ENCODE measurements at regions not wholly inside any gene's neighbourhood (a gene's known extent, or its start where the extent isn't known, plus 50 kb on each side); places are given as distances from the start of the nearest gene placed in this dataset.
"Not testable (repeated sequence)": the region's sequence is repeated elsewhere in the genome, so short reads cannot be mapped to it uniquely, and the experiment has no call there.

DNA sequence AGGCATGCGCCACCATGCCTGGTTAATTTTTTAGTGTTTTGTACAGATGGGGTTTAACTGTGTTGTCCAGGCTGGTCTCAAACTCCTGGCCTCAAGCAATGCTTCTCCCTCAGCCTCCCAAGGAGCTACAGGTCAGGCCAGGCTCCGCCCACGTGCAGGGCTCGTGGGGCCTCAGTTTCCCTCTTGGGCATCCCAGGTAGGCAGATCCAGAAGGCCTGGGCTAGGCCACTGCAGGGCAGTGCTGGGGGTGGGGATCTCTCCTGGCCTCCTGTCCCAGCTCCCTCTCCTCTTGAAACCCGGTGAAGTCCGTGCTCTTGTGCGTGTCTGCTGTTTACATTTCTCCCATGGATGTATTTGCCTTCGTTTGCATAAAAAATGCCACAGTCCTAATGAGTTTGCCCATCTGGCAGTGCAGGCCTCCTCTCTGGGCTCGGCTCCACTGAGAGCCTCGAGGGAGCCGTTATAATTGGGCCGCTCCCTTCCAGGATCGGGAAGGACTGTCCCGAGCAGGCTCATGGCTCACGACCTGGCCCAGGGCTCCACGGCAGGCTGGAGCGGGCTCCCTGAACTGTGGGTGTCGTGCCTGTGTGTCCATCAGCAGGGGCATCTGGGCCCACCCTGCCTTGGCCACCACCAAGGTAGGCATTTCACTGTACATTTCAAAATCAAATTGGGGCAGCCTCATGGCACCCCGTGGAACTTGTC is 52.6 kb upstream of the RUFY1 start:
- no peak for DNase-seq

DNA sequence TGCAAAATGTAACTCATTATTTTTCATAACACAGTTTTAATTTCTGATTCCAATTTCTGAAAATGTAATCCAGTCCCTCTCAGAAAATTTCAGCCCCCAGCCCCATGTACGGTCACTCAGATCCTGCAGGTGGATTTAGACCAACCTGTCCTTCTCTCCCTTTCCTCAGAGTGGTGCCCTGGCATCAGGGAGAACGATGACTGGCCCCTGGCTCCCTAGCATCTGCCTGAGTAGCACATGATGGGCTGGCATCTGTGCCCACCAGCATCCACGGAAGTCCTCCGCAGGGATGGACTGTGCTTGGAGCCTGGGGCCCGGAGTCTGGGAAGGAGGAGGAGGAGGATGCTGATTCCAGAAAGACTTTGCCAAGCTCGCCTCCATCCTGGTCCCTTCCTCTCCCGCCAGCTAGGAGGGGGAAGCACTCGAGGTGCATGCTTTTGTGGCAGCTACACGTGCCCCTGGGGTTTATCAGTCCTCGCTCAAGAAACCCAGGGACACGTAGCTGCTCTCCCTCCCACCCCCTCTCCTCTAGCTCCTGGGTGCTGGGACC is 54.4 kb upstream of the RUFY1 start:
- DNase-seq, result peak; percentile 18

DNA sequence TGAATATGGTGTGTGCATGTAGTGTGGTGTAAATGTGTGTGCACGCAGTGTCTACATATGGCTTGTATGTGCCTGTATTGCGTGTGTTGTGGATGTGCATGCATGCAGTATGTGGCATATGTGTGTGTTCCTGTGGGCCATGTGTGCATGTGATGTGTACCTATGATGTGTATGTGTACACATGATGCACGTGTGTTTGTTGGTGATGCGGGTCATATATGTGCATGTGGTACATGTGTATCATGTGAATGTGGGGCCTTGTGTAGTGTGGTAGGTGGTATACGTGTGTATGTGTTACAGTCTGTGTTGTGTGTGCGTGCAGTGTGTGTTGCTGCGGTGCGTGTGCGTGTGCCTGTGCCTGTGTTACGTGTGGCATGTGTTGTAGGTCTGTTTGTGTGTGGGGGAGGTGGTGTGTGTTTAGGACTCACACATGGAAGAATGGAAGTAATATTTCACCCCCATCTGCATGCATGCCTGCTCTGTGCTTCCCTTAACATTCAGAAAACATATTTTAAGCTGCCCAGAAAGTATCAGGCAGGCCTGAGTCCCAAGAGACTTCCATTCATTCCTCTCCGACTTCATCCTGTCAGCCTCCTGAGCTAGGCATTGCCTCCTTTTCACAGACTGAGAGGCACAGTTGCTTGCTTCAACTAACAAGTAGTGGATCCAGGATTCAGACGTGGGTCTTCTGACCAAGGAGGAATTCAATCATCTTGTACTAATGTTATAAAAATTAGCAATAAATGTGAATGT is 55.4 kb upstream of the RUFY1 start:
- DNase-seq, result no peak

DNA sequence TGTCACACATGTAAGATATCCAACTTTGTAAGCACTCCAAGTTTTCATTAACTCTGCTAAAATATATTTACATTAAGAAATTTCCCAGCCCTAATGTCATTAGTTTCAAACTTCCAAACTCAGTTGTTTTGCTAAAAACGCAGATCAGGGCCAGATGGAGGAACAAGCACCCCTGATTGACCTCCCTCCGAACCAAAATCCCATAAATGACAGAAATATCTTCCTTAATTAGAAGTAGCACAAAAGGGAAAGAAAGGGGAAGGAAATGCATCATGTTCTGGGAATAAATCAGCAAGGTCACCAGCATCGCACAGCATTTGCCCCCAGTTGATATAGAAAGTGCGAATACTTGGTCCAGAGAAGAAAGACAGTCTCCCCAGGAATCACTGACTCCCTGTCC is 61.4 kb upstream of the RUFY1 start:
- DNase-seq, result no peak

DNA sequence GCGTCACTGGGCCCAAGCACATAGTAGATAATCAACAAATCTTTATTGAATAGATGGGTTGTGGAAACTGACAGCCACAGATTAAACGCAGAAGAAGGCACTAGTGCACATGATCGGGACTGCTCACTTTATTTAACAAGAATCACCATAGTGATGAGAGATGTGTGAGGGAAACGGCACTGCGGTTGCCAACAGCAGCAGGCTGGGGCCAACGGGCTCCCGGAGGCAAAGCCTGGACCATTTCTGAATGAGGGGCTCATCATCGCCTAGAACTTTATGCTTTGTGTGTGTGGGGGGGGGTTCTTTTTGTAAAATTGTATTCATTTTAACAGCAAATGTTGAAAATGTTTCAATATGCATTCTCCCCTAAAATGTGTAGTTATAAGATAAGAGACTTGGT is 61.9 kb upstream of the RUFY1 start:
- no peak for DNase-seq

DNA sequence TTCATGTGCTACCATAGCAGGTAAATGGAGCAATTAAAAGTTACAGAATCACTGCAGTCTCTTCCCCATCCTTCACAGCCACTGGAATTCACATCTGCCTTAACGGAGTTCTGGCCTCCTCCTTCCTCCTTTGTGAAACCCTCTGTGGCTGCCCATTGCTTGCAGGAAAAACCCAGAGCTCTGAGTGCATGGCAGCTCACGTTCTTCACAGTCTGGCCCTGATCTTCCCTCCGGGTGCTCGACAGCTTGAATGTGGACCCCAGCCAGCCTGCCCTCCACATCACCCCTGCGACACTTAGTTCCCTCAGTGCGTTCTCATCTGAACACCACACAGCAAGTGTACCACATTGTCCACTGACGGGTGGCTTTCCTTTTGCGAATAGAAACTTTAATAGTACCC is 63.2 kb upstream of the RUFY1 start:
- DNase-seq, result no peak

DNA sequence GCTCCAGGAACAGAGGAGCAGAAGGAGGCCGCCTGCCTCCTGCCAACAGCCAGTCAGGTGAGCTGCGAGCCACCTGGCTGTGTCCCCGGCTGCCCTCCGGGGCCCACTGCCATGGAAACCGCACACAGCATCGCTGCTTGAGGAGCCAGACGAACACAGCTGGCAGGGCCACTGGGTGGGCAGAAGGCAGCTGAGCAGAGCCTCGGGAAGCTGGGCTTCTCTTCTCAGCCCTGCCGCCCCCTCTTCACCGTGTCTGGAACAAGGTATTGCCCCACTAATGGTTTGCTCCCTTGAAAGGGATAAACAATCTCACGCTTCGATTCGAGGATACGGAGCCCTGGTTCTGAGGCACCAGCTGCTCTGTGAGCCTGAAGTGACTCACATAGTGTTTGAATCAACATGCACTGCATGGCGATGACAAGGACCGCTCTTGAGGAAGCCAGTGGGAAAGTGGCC is 63.7 kb upstream of the RUFY1 start:
- peak; percentile 43 for DNase-seq

DNA sequence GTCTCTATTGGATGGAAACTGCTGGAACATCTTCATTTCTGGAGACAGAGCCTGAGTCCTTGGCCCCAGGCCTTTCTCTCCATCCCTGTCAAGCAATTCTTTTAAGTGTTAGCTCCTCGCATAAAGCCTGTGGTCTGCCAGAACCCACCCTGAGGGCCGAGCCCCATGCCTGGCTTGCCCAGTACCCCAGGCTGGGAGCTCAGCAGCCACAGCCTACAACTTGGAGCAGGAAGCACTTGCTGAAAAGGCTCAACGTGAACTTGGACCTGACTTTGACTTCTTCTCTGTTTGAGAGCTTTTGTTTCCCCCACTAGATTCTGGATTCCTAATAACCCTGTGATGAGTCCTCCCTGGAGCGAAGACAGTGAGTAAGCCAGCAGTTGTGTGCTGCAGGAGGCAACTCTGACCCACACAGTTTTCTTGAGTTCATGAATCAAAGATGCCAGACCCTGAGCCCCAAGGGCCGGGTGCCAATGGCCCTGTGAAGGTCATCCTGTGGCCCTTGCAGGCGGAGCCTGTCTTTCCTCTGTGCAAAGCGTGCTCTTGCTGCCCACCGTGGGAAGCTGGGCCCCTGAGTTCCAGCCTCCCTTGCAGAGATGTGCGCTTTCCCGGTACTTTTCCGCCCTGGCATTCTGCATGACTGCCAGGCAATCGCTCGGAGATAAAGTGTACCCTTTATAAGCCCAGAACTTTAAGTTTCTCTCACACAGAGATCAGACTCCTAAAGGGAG is 64.3 kb upstream of the RUFY1 start:
- no peak for DNase-seq

DNA sequence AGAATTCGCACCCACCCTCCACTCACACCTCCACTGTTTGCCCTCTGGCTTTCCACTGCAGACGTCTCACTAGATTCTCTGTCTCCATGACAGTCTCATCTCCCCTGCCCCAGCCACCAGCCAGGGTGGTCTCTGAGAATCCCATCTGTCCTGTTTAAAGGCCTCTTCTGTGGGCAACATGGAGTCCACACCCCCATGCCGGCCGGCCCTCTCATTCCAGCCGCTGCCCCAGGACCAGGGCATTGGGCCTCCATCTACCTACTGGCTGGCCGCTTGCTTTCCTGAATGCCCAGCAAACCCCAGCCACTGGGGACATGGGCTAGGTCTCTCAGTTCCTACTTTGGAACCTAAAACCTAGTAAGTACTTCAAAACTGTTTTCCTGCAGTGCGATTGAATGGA is 65.6 kb upstream of the RUFY1 start:
- no peak for DNase-seq

DNA sequence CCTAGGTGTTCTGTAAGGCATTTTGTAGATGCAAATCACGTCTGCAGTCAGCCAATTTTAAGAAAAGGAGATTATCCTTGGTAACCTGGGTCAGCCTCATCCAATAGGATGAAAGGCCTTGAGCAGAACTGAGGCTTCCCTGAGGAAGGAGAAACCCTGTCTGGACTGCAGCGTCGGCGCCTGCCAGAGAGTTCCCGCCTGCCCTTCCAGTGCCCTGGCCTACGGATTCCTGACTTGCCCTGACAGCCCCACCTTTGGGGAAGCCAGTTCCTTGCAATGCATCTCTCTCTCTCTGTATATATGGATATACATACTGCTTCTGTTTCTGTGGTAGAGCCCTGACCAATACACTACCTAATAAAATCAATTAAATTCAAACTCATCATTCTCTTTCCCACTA is 66.2 kb upstream of the RUFY1 start:
- no peak for DNase-seq

DNA sequence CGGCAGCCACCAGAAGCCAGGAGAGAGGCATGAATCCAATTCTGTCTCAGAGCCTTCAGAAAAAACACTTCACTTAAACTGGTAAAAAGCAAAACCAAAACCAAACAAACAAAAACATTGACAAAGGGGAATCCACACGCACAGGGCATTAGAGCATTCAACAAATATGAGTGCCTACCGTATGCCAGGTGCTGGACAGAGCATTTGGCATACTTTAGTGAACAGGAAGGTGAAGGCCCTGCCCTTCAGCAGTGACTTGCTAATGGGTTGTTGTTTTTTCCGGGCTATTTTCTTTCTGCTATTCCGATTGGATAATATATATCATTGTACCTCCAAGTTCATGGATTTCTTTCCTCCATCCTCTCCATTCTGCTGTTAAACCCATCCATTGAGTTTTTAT is 71.7 kb upstream of the RUFY1 start:
- no peak for DNase-seq

DNA sequence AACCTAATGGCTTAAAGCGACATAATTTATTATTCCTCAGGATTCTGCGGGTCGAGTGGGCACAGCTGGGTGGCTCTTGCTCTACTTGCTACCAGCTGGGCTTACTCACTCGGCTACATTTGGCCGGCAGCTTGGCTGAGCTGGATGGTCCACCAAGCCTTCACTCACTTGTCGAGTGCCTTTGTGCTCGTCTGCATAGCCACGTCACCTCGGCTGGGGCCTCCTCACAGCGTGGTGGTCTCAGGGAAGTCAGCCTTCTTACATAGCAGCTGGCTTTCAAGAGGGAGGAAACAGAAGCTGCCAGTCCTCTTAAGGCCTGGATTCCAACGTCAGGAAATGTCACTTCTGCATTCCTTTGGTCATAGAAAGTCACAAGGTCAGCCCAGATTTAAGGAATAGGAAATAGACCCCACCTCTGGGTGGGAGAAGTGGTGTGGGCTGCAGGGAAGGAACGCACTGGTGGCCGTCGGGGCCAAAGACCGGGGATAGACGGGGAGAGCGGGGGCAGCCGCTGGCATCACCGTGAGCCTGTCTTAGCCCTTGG is 75.1 kb upstream of the RUFY1 start:
- no peak for DNase-seq

DNA sequence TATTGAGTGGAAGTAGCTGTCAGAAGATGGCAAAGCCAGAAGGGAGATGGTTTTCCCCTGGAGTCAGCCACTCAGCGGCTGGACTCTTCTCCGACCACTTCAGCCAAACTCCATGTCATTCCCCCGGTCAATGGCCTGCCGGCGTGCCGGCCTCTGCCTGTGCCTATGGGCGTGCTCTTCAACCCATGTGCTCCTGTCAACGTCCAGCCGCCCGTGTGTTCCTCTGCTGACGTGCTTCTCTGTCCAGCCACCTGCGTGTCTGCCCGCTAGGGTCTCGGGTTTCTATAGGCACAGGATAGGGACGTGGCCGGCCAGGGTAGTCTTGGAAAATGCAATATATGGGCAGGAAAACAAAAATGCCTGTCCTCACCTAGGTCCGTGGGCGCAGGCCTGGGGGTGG is 77.7 kb upstream of the RUFY1 start:
- no peak for DNase-seq

DNA sequence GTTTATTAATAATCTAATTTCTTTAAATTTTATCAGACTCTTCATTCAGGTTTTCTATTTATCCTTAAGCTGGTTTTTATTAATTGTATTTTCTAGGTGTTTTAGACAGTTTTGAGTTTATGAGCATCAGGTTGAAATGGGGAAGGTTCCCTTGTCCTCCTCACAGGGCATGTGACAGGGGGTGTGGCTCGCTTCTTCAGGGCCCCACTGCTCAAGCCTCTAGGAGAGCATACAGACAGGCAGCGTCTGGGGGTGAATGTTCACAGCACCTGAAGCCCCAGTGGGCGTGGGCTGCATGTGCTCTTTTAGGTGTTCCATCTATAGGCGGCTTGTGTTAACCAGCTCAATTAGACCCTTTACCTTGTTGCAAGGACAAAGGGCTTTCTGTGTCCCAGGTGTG is 78.2 kb upstream of the RUFY1 start:
- DNase-seq, result no peak

DNA sequence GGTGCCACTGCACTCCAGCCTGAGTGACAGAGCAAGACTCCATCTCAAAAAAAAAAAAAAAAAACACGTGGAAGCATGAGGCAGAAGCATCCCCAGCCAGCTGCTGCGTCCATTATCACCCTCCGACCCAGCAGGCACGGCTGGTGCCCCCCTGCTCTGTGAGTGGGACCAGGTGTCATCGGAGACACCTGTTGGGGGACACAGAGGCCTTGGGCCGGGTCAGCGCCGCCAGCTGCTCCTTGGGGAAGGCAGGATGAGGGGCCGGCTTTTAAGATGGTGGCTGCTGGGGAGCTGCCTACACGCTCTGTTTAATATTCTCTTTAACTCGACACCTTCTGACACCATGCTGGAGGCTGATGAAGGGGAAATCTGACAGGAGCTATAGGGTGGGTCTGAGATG is 80.2 kb upstream of the RUFY1 start:
- DNase-seq, result no peak

DNA sequence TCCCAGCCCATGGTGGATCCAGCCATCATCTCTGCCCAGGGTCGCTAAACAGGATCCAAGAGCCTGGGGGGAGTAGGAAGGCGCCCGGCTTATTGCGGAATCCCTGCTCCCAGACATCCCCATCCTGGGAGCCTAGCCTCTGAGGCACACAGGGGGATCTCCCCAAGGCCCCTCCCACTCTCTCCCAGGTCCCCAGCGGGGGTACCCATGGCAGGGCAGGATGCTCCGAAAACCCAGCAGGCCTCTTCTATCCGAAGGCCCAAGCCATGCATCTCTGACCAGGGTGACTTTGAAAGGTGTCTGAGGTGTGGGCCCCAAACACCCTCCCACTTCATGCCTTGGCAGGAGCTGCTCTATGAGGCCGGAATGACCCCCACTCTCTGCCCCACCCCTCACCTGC is 81.7 kb upstream of the RUFY1 start:
- DNase-seq, result no peak

DNA sequence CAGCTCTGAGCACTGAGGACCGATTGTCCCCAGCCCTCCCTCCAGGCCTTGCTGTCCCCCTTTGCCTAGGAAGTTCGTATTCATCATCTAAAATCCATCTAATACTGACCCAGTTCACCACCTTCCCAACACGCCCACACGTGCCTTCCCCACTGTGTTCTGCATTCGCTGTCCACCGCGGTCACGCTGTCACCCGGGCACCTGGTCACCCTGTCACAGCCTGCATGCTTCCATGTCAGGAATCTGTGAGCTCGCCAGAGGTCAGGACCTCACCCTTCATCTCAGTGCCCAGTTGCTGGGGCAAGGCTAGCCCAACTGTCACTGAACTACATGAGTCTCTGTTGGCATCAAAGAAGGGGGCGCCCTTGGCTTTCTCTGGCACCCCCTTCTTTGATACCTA is 82.9 kb upstream of the RUFY1 start:
- DNase-seq, result no peak

DNA sequence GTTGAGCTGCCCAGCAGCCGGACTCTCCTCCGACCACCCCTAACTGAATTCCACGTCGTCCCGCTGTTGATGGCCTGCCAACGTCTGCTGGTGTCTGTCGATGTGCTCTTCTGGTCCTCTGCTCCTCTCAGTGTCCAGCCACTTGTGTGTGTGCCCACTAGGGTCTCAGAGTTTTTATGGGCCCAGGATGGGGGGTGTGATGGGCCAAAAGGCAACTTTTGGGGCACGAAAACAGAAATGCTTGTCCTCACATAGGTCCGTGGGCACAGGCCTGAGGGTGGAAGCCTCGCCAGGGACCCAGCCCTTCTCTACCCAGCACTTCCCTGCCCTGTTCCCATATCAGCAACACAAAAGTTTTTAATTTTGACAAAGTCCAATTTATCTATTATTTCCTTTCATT is 85.7 kb upstream of the RUFY1 start:
- no peak for DNase-seq

DNA sequence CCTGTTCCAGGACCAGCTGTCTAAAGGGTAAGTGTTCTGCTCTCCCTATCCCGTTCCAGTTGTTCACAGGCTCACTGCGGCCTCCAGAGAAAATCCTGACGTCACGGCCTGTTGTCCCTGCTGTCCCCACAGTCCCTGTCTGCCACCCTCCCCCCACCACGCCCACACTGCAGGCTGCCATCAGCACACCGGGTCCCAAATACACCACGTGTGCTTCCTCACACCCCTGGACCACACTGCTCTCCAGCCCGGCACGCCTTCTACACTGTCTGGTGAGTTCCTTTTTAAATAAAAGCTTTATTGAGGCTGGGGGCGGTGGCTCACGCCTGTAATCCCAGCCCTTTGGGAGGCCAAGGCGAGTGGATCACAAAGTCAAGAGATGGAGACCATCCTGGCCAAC is 88.3 kb upstream of the RUFY1 start:
- no peak for DNase-seq

DNA sequence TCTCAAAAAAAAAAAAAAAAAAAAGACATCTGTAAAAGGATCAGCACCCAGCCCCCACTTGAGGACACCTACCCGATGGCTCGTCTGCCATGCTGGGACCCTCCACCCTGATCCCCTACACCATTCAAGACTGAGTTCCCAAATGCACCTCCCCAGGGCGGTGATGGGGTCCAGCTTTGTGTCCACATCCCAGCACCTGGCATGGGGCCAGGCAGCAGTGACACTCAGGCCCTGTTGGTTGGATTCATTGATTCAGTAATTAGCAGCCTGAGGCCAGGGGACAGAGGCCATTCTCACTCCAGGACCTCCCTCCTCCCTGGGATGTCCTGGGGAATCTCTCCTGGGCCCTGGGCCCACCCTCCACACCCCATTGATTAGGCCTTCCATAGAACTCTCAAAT is 88.8 kb upstream of the RUFY1 start:
- DNase-seq, result no peak

DNA sequence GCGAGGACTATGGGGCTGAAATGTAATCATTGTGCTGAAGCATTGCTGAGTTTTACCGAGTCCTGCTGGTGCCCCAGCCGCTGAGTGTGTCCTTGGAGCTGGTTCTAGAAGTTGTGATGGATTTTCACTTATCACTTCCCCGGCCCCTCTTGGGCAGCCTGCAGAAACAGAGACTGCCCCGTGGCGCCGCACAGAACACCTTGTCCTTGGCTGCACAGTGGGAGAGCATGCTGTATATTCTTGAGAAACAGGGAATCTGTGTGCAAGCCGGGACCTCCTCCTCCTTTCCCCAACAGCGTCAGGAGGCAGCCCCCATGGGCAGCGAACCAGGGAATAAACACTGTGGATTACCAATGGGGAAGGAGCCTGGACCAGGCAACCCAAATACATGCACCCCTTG is 90.6 kb upstream of the RUFY1 start:
- DNase-seq, result no peak

DNA sequence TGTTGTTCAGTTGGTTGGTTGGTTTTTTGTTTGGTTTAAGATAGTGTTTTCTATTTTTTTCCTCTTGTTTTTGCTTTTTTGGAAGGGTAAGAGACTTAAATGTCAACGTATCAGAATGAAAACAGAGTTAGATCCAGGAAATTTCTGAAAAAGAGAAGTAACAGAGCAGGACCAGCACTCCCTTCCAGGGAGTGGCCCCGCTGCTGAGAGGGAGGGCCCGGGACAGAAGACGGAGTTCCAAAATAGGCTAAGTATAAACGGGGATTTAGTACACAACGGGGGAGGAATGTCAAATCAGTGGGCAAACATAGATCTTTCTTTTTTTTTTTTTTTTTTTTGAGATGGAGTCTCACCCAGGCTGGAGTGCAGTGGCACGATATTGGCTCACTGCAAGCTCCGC is 92.7 kb upstream of the RUFY1 start:
- no peak for DNase-seq

DNA sequence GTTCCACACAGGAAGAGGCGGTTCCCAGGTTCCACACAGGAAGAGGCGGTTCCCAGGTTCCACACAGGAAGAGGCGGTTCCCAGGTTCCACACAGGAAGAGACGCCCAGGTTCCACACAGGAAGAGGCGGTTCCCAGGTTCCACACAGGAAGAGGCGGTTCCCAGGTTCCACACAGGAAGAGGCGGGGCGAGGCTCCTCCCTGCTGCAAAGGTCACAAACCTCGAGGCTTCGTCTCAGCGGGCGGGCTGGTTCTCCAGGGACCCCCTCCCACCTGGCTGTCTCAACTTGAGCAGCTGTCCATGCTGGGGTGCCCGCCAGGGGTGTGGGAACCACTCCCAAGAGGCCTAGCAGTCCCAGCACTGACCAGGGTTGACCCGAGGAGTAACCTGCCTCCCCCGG is 94.3 kb upstream of the RUFY1 start:
- not testable (repeated sequence) for DNase-seq

DNA sequence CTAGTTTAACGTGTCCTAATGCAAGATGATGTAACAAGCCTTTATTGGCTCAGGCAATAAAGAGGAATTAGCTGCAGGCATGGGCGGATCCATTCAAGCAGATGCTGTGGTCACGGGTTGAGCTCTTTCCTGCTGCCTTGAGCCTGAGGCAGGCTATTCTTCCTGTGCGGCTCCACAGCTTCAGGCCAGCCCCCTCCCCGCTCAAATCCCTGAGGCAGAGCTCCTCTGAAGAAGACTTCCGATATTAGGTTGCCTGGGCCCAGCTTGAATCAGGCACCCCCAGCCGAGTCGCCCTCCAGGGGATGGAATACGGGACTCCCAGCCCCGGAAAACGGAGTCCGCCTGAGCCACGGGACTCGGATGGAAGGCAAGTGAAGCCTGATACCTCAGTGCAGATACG is 95.0 kb upstream of the RUFY1 start:
- DNase-seq, result no peak
